A673 (cell line): ENCODE measurements at regions not wholly inside any gene's neighbourhood (a gene's known extent, or its start where the extent isn't known, plus 50 kb on each side); places are given as distances from the start of the nearest gene placed in this dataset.
A peak's percentile ranks its signal among the peaks of the same experiment; 100 is the strongest.
"Not testable (repeated sequence)": the region's sequence is repeated elsewhere in the genome, so short reads cannot be mapped to it uniquely, and the experiment has no call there.

Source experiments
- BruUV-seq: library from RNA; stranded (reverse); fragments of 400-500 nt; replicated peaks from 2 replicates; lab custom pipeline; 2021; lab: Mats Ljungman, UMichigan
- CTCF ChIA-PET: fragments of 300-600 bp; sonication (Branson Sonifier 250); formaldehyde crosslinking; loops from one replicate; lab custom pipeline; 2022; ENCODE audit warnings: antibody characterized with exemption; lab: Charles Lee
- POLR2A ChIA-PET: fragments of 300-600 bp; sonication (Branson Sonifier 250); formaldehyde crosslinking; loops from one replicate; lab custom pipeline; 2022; ENCODE audit warnings: antibody characterized with exemption; ENCODE audit not compliant: low non-redundant PET; lab: Charles Lee
- DNase-seq: peaks from one replicate; pipeline ENCODE4 v3.0.0-alpha.2; 2015; ENCODE audit warnings: low spot score
- H3K27ac ChIP-seq: fragments of 200-600 bp; sonication (generic); 2 replicates; pipeline ENCODE4 v1.5.1; 2016; ENCODE audit warnings: mixed run types, low read depth, mild to moderate bottlenecking, mixed read lengths, antibody characterized with exemption, low read length; ENCODE audit not compliant: poor library complexity, severe bottlenecking
- H3K27me3 ChIP-seq: fragments of 200-600 bp; sonication (generic); replicated peaks from 2 replicates; pipeline ENCODE4 v1.6.1; 2017; ENCODE audit warnings: mixed run types, low read depth, mild to moderate bottlenecking, mixed read lengths, antibody characterized with exemption, low read length; ENCODE audit not compliant: insufficient read depth, poor library complexity
- H3K36me3 ChIP-seq: fragments of 200-600 bp; sonication (generic); 2 replicates; pipeline ENCODE4 v1.6.1; 2016; ENCODE audit warnings: mixed run types, mild to moderate bottlenecking, mixed read lengths, antibody characterized with exemption, low read length; ENCODE audit not compliant: insufficient read depth, poor library complexity, severe bottlenecking
- H3K4me1 ChIP-seq: fragments of 200-600 bp; sonication (generic); 2 replicates; pipeline ENCODE4 v1.6.1; 2017; ENCODE audit warnings: mixed run types, mild to moderate bottlenecking, mixed read lengths, antibody characterized with exemption, low read length; ENCODE audit not compliant: insufficient read depth, poor library complexity, severe bottlenecking
- H3K4me3 ChIP-seq: fragments of 200-600 bp; sonication (generic); 2 replicates; pipeline ENCODE4 v1.5.1; 2016; ENCODE audit warnings: low read depth, mixed run types, mild to moderate bottlenecking, mixed read lengths, low read length; ENCODE audit not compliant: poor library complexity, severe bottlenecking
- H3K9me3 ChIP-seq: fragments of 200-600 bp; sonication (generic); 2 replicates; pipeline ENCODE4 v1.6.1; 2016; ENCODE audit warnings: mixed run types, low read depth, mild to moderate bottlenecking, mixed read lengths, antibody characterized with exemption, low read length; ENCODE audit not compliant: poor library complexity, severe bottlenecking
- EZH2 ChIP-seq: fragments of 200-600 bp; sonication (generic); IDR thresholded peaks from 2 replicates; pipeline ENCODE4 v1.6.1; 2017; ENCODE audit warnings: borderline replicate concordance, low read depth, mild to moderate bottlenecking, mixed read lengths, antibody characterized with exemption, low read length; ENCODE audit not compliant: poor library complexity, severe bottlenecking
- intact Hi-C: fragments of 100-400 bp; cut with micrococcal nuclease; formaldehyde crosslinking; loops from one replicate; pipeline ENCODE4 v1.10.0; 2022; ENCODE audit not compliant: unreplicated experiment
- TF ChIP-seq, protein P1 (sequence below): fragments of 300-800, 200-600 bp; sonication (generic); conservative IDR thresholded peaks from 2 replicates; pipeline ENCODE4 v1.5.1; 2017; ENCODE audit warnings: low read depth, mild to moderate bottlenecking, antibody characterized with exemption, low read length, moderate library complexity, mixed read lengths

GRCh38 chr7:23894892-23895569 is 185.0 kb downstream of the STK31 start:
- ChIA-PET POLR2A (no interaction called here), CTCF (no interaction called here)
- H3K27ac ChIP-seq = no peak overlapping the region

GRCh38 chr7:23895666-23896096 is 185.7 kb downstream of the STK31 start:
- H3K27ac ChIP-seq = no peak overlapping the region
- CTCF ChIA-PET = no interaction called here
- H3K27me3 ChIP-seq = no peaks in the 10 kb centered on the region
- intact Hi-C loops = no loop called here
- no peaks in the 10 kb centered on the region for H3K9me3 ChIP-seq
- no peak overlapping the region for H3K4me3 ChIP-seq
- H3K4me1 ChIP-seq = no peaks in the 10 kb centered on the region
- TF ChIP-seq, protein P1, sequence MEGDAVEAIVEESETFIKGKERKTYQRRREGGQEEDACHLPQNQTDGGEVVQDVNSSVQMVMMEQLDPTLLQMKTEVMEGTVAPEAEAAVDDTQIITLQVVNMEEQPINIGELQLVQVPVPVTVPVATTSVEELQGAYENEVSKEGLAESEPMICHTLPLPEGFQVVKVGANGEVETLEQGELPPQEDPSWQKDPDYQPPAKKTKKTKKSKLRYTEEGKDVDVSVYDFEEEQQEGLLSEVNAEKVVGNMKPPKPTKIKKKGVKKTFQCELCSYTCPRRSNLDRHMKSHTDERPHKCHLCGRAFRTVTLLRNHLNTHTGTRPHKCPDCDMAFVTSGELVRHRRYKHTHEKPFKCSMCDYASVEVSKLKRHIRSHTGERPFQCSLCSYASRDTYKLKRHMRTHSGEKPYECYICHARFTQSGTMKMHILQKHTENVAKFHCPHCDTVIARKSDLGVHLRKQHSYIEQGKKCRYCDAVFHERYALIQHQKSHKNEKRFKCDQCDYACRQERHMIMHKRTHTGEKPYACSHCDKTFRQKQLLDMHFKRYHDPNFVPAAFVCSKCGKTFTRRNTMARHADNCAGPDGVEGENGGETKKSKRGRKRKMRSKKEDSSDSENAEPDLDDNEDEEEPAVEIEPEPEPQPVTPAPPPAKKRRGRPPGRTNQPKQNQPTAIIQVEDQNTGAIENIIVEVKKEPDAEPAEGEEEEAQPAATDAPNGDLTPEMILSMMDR = no peak
- TF ChIP-seq EZH2 = no peak
- H3K36me3 ChIP-seq = no peaks in the 10 kb centered on the region
- POLR2A ChIA-PET = no interaction called here
- no TSS peak for BruUV-seq
- peak; percentile 20 for DNase-seq

More at GRCh38 chr7:23894892-23895569, 185.0 kb downstream of the STK31 start:
- DNase-seq = no peak
- Histone ChIP-seq H3K4me1 (no peaks in the 10 kb centered on the region), H3K36me3 (no peaks in the 10 kb centered on the region), H3K27me3 (no peaks in the 10 kb centered on the region), H3K9me3 (no peaks in the 10 kb centered on the region), H3K4me3 (no peak overlapping the region)
- BruUV-seq = no TSS peak
- TF ChIP-seq, protein P1 = no peak
- intact Hi-C loops = no loop called here

- no peak overlapping the region for H3K27ac ChIP-seq
- TF ChIP-seq, protein P1 = no peak
- no peak for TF ChIP-seq EZH2
- no peaks in the 10 kb centered on the region for H3K4me1 ChIP-seq
- CTCF ChIA-PET = no interaction called here
- H3K9me3 ChIP-seq = no peaks in the 10 kb centered on the region
- intact Hi-C loops = no loop called here
- H3K4me3 ChIP-seq = no peak overlapping the region
- H3K27me3 ChIP-seq = no peaks in the 10 kb centered on the region
- no TSS peak for BruUV-seq
- DNase-seq = no peak
- POLR2A ChIA-PET = no interaction called here
- H3K36me3 ChIP-seq = no peaks in the 10 kb centered on the region
These were observed 188.6 kb downstream of the STK31 start for GRCh38 chr7:23898619-23899018.

GRCh38 chr7:23904901-23905300 is 194.9 kb downstream of the STK31 start:
- H3K27ac ChIP-seq, BruUV-seq, DNase-seq, H3K4me3 ChIP-seq, H3K4me1 ChIP-seq, H3K27me3 ChIP-seq, H3K36me3 ChIP-seq, CTCF ChIA-PET, POLR2A ChIA-PET, H3K9me3 ChIP-seq, intact Hi-C loops: not testable (repeated sequence)
